A673 (cell line): ENCODE measurements at regions not wholly inside any gene's neighbourhood (a gene's known extent, or its start where the extent isn't known, plus 50 kb on each side); places are given as distances from the start of the nearest gene placed in this dataset.

Experiments used
- CTCF ChIP-seq: fragments of 300-800, 200-600 bp; sonication (generic); conservative IDR thresholded peaks from 2 replicates; pipeline ENCODE4 v1.5.1; 2017; ENCODE audit warnings: low read depth, mild to moderate bottlenecking, antibody characterized with exemption, low read length, moderate library complexity, mixed read lengths
- EZH2 ChIP-seq: fragments of 200-600 bp; sonication (generic); IDR thresholded peaks from 2 replicates; pipeline ENCODE4 v1.6.1; 2017; ENCODE audit warnings: borderline replicate concordance, low read depth, mild to moderate bottlenecking, mixed read lengths, antibody characterized with exemption, low read length; ENCODE audit not compliant: poor library complexity, severe bottlenecking

DNA sequence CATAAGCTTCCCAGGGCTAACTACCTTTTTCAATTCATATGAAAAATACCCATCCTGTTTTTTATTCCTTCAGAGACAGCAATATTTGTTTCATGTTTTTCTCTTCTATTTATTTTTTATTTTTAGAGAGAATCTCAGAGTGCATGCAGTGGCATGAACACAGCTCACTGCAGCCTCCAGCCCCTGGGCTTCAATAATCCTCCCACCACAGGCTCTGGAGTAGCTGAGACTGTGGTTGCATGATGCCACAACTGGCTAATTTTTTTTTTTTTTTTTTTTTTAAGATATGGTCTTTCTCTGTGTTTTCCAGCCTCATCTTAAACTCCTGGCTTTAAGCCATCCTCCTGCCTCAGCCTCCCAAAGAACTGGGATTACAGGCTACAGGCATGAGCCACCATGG is 296.7 kb upstream of the AKR1E2 start:
- TF ChIP-seq CTCF (no peak), EZH2 (no peak)
